Lung (tissue), 11 donors: ENCODE measurements at regions not wholly inside any gene's neighbourhood (a gene's known extent, or its start where the extent isn't known, plus 50 kb on each side); places are given as distances from the start of the nearest gene placed in this dataset.

Source experiments
- ATAC-seq: fragments of 200-7000 bp; cut with Tn5 transposase; one replicate; pipeline ENCODE4 v1.9.1; 2020; ENCODE audit warnings: moderate number of reproducible peaks; ENCODE audit not compliant: insufficient read depth, low FRiP score
- DNase-seq, 3 donors: peaks; one replicate each; pipeline ENCODE4 v3.0.0-alpha.2; 2013 to 2017
- H3K27ac ChIP-seq, 2 donors: one replicate each; pipeline ENCODE4 v1.5.1; 2013; ENCODE audit warnings: mild to moderate bottlenecking in 2 of 2, moderate library complexity in 2 of 2, control low read depth in 1 of 2, inconsistent platforms in 1 of 2, low read depth in 1 of 2, low read length in 1 of 2
- H3K27me3 ChIP-seq, 3 donors: one replicate each; pipeline ENCODE4 v1.5.1; 2013; ENCODE audit warnings: low read length in 2 of 3; ENCODE audit not compliant: control insufficient read depth in 3 of 3, insufficient read depth in 3 of 3
- H3K36me3 ChIP-seq, 4 donors: one replicate each; pipeline ENCODE4 v1.5.1; 2013; ENCODE audit warnings: low read length in 4 of 4, mild to moderate bottlenecking in 1 of 4, moderate library complexity in 1 of 4; ENCODE audit not compliant: control insufficient read depth in 4 of 4, insufficient read depth in 4 of 4
- H3K4me1 ChIP-seq, 5 donors: one replicate each; pipeline ENCODE4 v1.5.1; 2013; ENCODE audit warnings: low read length in 5 of 5, mild to moderate bottlenecking in 2 of 5, moderate library complexity in 1 of 5; ENCODE audit not compliant: control insufficient read depth in 5 of 5, insufficient read depth in 5 of 5
- H3K4me3 ChIP-seq: one replicate; pipeline ENCODE4 v1.5.1; 2013; ENCODE audit warnings: mild to moderate bottlenecking, control low read depth, moderate library complexity
- H3K9ac ChIP-seq, 2 donors: one replicate each; pipeline ENCODE4 v1.5.1; 2013; ENCODE audit warnings: low read length in 2 of 2, control low read depth in 1 of 2; ENCODE audit not compliant: insufficient read depth in 1 of 2
- H3K9me3 ChIP-seq, 4 donors: one replicate each; pipeline ENCODE4 v1.5.1; 2013; ENCODE audit warnings: low read length in 3 of 4, mild to moderate bottlenecking in 1 of 4, moderate library complexity in 1 of 4; ENCODE audit not compliant: control insufficient read depth in 4 of 4, insufficient read depth in 3 of 4
- CTCF ChIP-seq: IDR thresholded peaks from 2 replicates; pipeline ENCODE4 v1.5.1; 2012; ENCODE audit warnings: mild to moderate bottlenecking; ENCODE audit errors: control extremely low read depth, extremely low read depth
- WGBS, 2 donors: extraction: QIAGEN DNeasy Blood & Tissue Kit; methylation state at CpG; one replicate each; pipeline ENCODE4 v1.1.7; 2013; 5-methylcytosine and 5-hydroxymethylcytosine counted together
- donor health status: control.
- donor health status: control.
- donor health status: Bipolar disorder and iron deficiency.
- donor health status: healthy.
- donor health status: DM: yes; HTN: yes; CAD: no.

- Histone ChIP-seq H3K9ac (no peak overlapping the region), H3K27me3 (peaks cover 0 to 7% (median 2%) of the 10 kb centered on the region in 3 donors), H3K4me3 (no peak overlapping the region), H3K27ac (no peak overlapping the region), H3K4me1 (peaks cover 0 to 13% (median 0%) of the 10 kb centered on the region in 5 donors), H3K9me3 (no peaks in the 10 kb centered on the region), H3K36me3 (no peaks in the 10 kb centered on the region)
- TF ChIP-seq CTCF = no peak
- 81 to 89% methylated on average over 4 of the region's 4 CpGs for WGBS, 2 donors
- no peak for DNase-seq
- ATAC-seq = no peak
Observed at GRCh38 chr19:28867978-28868377, 345.0 kb downstream of the UQCRFS1 start.

- Histone ChIP-seq H3K4me1 (peaks cover 0 to 13% (median 0%) of the 10 kb centered on the region in 5 donors), H3K27me3 (peaks cover 0 to 5% (median 2%) of the 10 kb centered on the region in 3 donors), H3K27ac (peak overlapping the region in 1 of 2 donors; percentile 96), H3K9me3 (peaks cover 0 to 3% (median 0%) of the 10 kb centered on the region in 4 donors), H3K36me3 (no peaks in the 10 kb centered on the region), H3K4me3 (no peak overlapping the region), H3K9ac (no peak overlapping the region)
- WGBS, 2 donors = 42 to 73% methylated on average over 9 of the region's 9 CpGs
- ATAC-seq (no peak), DNase-seq (peak; percentile 24 to 63 (median 37))
- TF ChIP-seq CTCF = no peak
Observed at GRCh38 chr19:28864577-28865042, 348.3 kb downstream of the UQCRFS1 start.

GRCh38 chr19:28864024-28864503 lies 348.9 kb downstream of the UQCRFS1 start:
- no peak for TF ChIP-seq CTCF
- H3K4me1 ChIP-seq = peaks cover 0 to 13% (median 0%) of the 10 kb centered on the region in 5 donors
- ATAC-seq (no peak), DNase-seq (no peak)
- H3K36me3 ChIP-seq = no peaks in the 10 kb centered on the region
- H3K9me3 ChIP-seq = peaks cover 0 to 3% (median 0%) of the 10 kb centered on the region in 4 donors
- peaks cover 0 to 5% (median 2%) of the 10 kb centered on the region in 3 donors for H3K27me3 ChIP-seq
- H3K9ac ChIP-seq = no peak overlapping the region
- H3K4me3 ChIP-seq = no peak overlapping the region
- 71 to 74% methylated on average over 8 of the region's 8 CpGs for WGBS, 2 donors
- H3K27ac ChIP-seq = peak overlapping the region in 1 of 2 donors; percentile 96

- H3K4me1 ChIP-seq = peaks cover 0 to 13% (median 0%) of the 10 kb centered on the region in 5 donors
- WGBS, 2 donors = 39 to 46% methylated on average over 3 of the region's 3 CpGs
- H3K9ac ChIP-seq = no peak overlapping the region
- DNase-seq (no peak), ATAC-seq (no peak)
- no peak overlapping the region for H3K27ac ChIP-seq
- H3K9me3 ChIP-seq = peaks cover 0 to 3% (median 0%) of the 10 kb centered on the region in 4 donors
- TF ChIP-seq CTCF = no peak
- no peaks in the 10 kb centered on the region for H3K27me3 ChIP-seq
- no peak overlapping the region for H3K4me3 ChIP-seq
- H3K36me3 ChIP-seq = no peaks in the 10 kb centered on the region
Observed at GRCh38 chr19:28862238-28862637, 350.7 kb downstream of the UQCRFS1 start.
